ENCODE measurements at regions not wholly inside any gene's neighbourhood (a gene's known extent, or its start where the extent isn't known, plus 50 kb on each side); places are given as distances from the start of the nearest gene placed in this dataset.
A peak's percentile ranks its signal among the peaks of the same experiment; 100 is the strongest.

DNA sequence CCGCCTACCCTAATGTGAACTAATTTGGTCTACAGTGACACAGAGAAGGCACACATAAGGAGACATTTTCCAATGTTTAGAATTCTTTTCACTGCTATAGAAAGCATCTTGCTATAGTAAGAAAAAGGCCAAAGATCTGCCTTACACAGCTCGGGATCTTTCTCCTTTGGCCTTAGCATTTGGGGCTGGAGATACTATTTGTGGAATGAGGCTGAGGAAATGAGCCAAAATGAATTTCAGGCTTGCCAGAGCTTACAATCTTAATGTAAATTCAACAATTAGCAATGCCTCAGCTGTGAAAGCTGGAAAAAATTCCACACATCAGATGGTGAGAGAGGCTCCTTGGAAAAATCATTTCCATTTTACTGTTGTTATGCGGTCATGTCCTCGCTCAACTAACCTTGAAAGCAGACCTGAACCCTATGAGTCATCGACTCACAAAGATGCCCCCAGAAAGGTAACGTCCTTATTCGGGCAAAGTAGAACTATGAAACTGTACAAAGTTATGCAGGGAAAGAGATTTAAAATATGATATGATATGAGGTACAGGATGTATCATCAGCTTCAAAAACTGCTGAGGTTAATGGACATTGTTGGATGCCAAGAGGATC, 324.5 kb upstream of the NBEA start:
- no peak overlapping the region for H3K4me3 Mint-ChIP-seq
- no peaks in the 10 kb centered on the region for H3K4me1 Mint-ChIP-seq
- H3K27me3 Mint-ChIP-seq, result no peaks in the 10 kb centered on the region
- no peak overlapping the region for H3K27ac Mint-ChIP-seq
- no peak for ATAC-seq
- H3K9me3 Mint-ChIP-seq, result no peaks in the 10 kb centered on the region
- no peaks in the 10 kb centered on the region for H3K36me3 Mint-ChIP-seq

DNA sequence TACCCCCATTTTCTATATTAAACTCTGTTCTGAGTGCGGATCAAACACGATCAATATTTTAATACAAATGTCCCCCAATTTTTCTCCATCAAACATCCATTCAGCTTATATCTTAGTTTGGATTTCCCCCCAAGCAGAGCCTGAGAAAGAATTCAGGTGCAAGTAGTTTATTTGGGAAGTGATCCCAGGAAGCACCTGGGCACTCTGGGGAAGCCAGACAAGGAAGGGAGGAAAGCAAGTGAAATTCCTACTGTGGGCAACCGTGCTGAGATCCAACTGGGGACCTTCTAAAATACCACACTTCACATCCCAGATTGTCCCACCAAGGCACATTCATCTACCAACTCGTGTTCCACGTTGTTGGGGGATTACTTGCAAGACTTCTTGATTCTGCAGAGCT, 323.4 kb upstream of the NBEA start:
- Mint-ChIP-seq H3K27ac (no peak overlapping the region), H3K4me1 (no peaks in the 10 kb centered on the region), H3K36me3 (no peaks in the 10 kb centered on the region), H3K4me3 (no peak overlapping the region), H3K27me3 (no peaks in the 10 kb centered on the region), H3K9me3 (no peaks in the 10 kb centered on the region)
- ATAC-seq, result no peak

DNA sequence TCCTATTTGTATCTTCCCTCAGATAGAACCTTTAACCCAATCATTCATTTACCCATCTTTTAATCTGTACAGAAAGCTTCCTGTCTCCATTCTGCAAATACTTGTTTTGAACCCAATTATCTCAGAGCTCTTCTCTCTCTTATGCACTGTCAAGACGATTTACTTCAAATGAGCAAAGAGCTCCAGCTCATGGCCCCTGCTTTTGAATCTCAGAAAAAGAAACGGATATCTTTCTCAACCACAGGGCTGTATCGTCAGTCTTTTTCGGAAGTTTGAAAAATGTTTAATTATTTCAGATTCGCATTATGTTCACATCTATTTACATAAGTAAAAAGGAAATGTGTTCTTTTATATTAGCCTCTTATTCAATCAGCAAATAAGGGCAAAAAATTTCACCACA, 322.7 kb upstream of the NBEA start:
- no peaks in the 10 kb centered on the region for H3K4me1 Mint-ChIP-seq

DNA sequence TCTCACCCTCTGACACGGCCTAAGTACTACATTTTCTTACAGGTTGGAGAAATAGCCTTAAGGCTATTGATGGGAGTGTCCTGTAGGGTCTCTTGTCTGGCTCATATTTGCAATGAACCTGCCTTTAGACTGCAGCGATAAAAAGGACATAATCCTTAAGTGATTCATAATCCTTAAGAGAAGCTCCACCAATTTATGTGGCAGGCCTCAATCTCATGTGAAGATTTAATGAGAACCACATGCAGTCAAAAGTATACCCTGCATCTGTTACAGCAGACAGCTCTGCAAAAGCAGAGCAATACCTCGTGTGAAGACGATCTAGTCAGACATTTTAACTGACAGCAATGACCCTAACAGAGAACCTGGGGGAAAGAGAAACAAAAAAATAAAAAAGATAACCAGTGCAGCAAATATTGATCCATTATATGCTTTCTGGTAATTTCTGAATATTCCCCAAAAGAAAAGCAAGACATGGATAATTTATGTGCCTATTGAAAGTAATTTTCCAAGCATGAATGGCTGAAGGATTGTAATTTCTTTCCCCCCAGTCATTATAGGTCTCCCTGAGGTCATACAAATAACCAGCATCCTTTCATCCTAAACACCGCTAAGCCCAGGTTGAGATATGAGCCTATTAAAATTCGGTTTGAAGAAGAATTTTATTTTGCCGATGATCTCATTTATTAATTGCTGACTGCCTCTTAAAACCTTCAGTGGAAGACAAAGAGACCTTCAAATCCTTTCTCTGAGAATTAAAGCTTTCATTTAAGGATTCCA, 321.8 kb upstream of the NBEA start:
- H3K4me3 Mint-ChIP-seq, result no peak overlapping the region
- no peaks in the 10 kb centered on the region for H3K36me3 Mint-ChIP-seq
- no peak overlapping the region for H3K27ac Mint-ChIP-seq
- H3K4me1 Mint-ChIP-seq, result no peaks in the 10 kb centered on the region
- no peaks in the 10 kb centered on the region for H3K9me3 Mint-ChIP-seq
- no peaks in the 10 kb centered on the region for H3K27me3 Mint-ChIP-seq
- ATAC-seq, result no peak

More for the DNA sequence above, 322.7 kb upstream of the NBEA start:
- Mint-ChIP-seq H3K4me3 (no peak overlapping the region), H3K36me3 (no peaks in the 10 kb centered on the region), H3K9me3 (no peaks in the 10 kb centered on the region), H3K27me3 (no peaks in the 10 kb centered on the region), H3K27ac (no peak overlapping the region)
- ATAC-seq, result no peak

DNA sequence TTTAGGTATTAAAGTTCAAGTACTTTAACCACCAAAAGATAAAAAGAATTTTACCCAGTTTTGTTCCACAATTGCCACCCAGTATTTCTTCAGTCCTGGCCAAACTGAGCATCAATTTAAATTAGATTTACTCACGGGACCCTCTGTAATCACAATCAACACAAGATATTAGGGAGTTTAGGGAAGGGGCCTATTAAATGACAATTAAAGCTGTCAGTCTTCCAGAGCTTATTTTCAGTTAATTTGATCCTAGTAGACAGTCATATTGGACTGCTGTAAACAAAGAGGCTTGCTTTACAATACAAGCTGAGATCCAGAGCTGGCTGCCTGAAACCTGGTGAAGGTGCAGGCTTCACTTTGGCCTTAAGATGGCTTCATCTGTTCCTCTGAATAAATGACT, 321.2 kb upstream of the NBEA start:
- Mint-ChIP-seq H3K4me3 (no peak overlapping the region), H3K27ac (no peak overlapping the region), H3K4me1 (no peaks in the 10 kb centered on the region), H3K9me3 (no peaks in the 10 kb centered on the region), H3K27me3 (no peaks in the 10 kb centered on the region), H3K36me3 (no peaks in the 10 kb centered on the region)
- ATAC-seq, result no peak

DNA sequence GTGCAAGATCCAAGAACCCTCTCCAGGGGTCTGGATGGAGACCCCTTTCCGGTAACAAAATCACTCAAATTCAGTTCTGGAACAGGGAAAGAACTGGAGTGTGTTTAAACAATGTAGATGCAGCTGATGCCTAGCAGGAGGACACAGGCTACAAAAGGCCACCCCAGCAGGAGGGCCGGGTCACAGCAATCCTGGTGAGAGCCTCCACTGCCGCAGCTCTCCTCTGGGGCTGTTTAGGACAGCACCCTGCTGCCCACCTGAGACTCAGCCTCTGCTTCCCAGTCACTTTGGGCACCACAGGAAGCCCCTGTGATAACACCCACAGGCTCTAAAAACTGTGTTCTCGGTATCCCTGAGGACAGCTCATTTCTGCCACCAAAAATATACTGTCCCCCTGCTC, 318.7 kb upstream of the NBEA start:
- ATAC-seq, result no peak
- no peaks in the 10 kb centered on the region for H3K4me1 Mint-ChIP-seq
- H3K36me3 Mint-ChIP-seq, result no peaks in the 10 kb centered on the region
- H3K4me3 Mint-ChIP-seq, result no peak overlapping the region
- H3K27me3 Mint-ChIP-seq, result no peaks in the 10 kb centered on the region
- no peak overlapping the region for H3K27ac Mint-ChIP-seq
- no peaks in the 10 kb centered on the region for H3K9me3 Mint-ChIP-seq

DNA sequence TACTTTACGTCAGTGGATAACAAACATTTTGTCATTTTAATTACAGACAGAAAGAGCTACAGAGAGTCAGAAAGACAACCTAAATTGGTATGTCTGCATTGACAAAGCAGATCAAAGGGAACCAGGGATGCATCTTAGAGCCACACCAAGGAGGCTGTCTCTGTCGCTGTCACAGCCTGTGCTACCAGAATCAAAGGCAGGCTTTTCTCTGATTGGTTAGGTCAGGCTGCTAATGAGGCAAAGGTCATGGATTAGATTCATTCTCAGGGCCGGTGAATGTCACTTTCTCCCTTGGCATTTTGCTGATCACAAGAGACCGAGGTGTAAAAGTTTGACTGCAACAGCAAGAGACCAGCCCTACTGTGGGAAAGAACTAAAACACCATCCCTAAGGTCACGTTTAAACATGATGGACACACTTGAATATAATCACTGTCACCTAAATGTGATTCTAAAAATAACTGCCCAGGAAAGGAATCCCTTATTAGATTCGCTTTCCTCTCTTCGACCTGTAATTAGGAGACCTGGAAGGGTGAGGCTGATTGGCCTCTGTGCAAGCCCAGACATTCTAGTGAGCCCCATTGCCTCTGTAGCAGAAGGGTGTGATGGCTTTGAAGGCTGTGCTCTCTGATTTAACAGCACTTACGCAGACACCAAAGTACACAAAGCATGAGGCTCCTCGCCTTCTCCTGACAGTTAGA, 314.4 kb upstream of the NBEA start:
- no peak overlapping the region for H3K4me3 Mint-ChIP-seq

DNA sequence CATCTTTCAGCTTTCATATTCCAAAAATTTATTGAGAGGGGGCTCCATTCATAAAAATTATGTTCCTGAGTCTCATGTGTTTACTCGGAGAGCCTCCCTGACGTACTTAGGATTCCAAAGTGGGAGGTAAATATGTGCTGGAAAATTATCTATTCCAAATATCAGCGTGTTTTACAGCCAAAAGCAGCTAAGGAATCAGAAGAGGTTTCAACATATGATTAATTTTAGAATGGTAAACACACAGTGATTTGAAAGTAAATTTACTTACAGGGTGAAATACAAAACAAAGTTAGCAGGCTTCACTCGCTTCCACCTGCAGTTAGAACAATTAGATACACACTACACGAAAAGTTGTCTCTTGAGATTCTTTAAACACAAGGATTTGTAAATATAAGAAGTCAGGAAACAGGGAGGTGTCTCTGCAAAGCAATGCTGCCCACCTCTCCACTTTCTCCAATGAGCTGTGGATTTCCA, 313.8 kb upstream of the NBEA start:
- H3K36me3 Mint-ChIP-seq, result no peaks in the 10 kb centered on the region
- no peaks in the 10 kb centered on the region for H3K9me3 Mint-ChIP-seq
- no peaks in the 10 kb centered on the region for H3K4me1 Mint-ChIP-seq
- H3K27me3 Mint-ChIP-seq, result no peaks in the 10 kb centered on the region
- H3K4me3 Mint-ChIP-seq, result no peak overlapping the region
- no peak overlapping the region for H3K27ac Mint-ChIP-seq
- no peak for ATAC-seq

More for the DNA sequence above, 314.4 kb upstream of the NBEA start:
- no peaks in the 10 kb centered on the region for H3K4me1 Mint-ChIP-seq
- no peaks in the 10 kb centered on the region for H3K36me3 Mint-ChIP-seq
- no peak for ATAC-seq
- H3K27me3 Mint-ChIP-seq, result no peaks in the 10 kb centered on the region
- H3K27ac Mint-ChIP-seq, result no peak overlapping the region
- no peaks in the 10 kb centered on the region for H3K9me3 Mint-ChIP-seq

DNA sequence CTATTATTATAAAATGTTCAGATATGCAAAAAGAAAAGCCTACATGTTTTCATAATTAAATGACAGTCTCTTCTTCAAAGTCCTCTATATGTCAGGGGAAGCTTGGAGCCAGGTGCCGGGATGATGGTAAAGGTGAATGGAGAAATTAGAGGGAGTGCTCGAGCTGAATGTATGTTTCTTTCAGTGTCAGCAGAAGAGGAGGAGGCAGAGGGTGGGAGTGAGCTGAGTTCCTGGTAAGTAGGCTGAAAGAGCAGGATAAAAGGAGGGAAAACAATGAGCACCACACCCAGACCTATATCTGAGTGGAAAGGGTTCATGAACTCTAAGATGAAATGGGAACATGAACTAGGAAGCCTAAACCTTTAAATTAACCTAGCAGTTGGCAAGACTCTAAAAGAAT, 307.6 kb upstream of the NBEA start:
- Mint-ChIP-seq H3K27me3 (no peaks in the 10 kb centered on the region), H3K9me3 (peaks cover 2% of the 10 kb centered on the region), H3K36me3 (no peaks in the 10 kb centered on the region), H3K4me3 (no peak overlapping the region), H3K27ac (no peak overlapping the region), H3K4me1 (no peaks in the 10 kb centered on the region)
- ATAC-seq, result no peak

DNA sequence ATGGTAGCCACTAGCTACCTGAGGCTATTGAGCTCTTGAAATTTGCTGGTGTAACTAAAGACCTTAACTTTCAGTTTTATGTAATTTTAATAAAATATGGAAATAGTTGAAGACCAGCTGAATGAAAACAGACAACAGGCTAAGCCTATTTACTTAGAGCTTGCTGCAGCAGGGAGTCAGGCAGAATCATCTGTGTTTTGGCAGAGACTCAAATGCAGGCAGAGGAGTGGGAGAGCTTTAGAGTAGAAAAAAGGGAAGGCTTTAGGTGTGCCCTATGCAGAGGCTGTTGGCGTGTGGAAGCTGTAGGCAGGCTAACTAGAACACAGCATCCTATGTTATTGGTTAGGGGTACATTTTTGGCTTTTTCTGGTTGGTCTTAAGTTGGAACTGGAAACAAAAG, 304.9 kb upstream of the NBEA start:
- ATAC-seq, result no peak
- no peaks in the 10 kb centered on the region for H3K27me3 Mint-ChIP-seq
- no peak overlapping the region for H3K4me3 Mint-ChIP-seq
- no peaks in the 10 kb centered on the region for H3K4me1 Mint-ChIP-seq
- no peaks in the 10 kb centered on the region for H3K36me3 Mint-ChIP-seq
- peaks cover 2% of the 10 kb centered on the region for H3K9me3 Mint-ChIP-seq
- H3K27ac Mint-ChIP-seq, result no peak overlapping the region

DNA sequence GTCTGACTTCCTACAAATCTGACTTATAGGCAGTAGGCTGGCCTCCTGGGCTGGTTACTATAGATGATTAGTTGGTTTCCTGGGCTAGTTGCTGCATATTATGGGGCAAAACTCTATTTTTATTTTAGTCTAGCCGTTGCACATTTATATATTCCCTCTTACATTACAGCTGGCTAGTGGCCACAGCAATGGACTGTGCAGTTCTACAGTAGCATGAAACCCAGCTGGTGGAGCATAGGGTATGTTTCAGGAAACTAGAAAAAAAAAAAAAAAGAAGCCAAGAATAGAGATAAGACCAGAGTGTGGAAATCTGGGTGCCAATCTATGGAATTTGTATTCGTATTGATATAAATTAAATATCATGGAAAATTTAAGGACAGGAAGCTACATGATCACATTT, 304.4 kb upstream of the NBEA start:
- Mint-ChIP-seq H3K9me3 (peaks cover 2% of the 10 kb centered on the region), H3K36me3 (no peaks in the 10 kb centered on the region), H3K27me3 (no peaks in the 10 kb centered on the region), H3K27ac (no peak overlapping the region), H3K4me3 (no peak overlapping the region), H3K4me1 (no peaks in the 10 kb centered on the region)
- no peak for ATAC-seq

DNA sequence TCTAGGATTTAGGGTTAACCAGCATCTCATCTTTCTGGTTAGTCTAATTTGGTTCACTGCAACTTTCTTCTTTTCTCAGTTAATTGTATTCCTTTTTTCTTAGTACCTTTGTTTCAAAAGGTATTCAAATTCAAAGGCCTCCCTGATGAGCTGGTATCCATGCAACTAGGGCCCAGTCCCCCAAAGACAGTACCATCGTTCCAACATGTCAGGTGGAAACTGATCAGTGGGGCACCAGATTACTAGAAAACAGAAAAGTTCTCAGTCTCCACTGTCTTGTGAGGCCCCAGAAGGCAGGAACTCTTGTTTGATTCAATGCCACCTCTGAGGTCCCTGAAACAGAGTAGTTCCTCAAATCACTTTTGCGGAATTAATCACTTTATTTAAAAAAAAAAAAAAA, 303.2 kb upstream of the NBEA start:
- Mint-ChIP-seq H3K36me3 (no peaks in the 10 kb centered on the region), H3K27ac (no peak overlapping the region), H3K4me1 (no peaks in the 10 kb centered on the region), H3K9me3 (peaks cover 2% of the 10 kb centered on the region), H3K4me3 (no peak overlapping the region), H3K27me3 (no peaks in the 10 kb centered on the region)
- no peak for ATAC-seq

DNA sequence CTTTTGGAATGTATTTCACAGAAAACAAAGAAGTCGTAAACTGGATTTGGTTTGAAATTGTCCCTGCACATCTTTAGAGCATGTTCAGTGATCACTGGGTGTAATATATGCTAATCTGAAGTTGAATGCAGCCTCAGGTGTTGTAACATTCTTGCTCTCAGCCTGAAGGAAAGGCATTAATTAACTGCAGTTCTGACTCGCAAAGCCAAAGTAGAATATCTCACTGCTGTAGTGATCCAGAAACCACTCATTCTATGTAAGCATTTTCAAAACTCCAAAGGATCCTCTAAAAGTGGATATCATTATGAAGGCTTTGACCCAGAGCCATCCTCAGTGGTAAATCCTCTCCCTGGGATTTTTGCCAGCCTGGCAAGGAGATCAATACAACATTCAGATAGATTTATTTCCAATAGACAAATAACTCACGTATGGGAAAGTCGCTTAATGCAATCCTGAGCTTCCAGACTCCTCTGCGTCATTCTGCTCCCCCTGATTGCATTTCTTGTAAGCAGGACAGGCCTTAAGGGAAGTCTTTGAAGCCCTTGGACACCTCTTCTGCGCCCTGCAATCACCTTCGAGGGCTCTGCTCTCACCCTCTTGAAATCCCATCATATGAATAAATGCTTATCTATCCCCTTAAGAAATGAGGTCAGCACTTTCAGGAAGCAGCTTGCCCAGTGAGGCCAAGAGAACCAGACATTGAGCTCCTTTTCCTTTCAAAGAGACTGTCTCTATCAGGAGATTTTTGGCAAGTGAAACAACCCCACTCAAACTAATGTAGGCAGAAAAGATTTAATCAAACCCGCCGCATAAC, 301.7 kb upstream of the NBEA start:
- peaks cover 2% of the 10 kb centered on the region for H3K9me3 Mint-ChIP-seq
- H3K36me3 Mint-ChIP-seq, result no peaks in the 10 kb centered on the region
- no peak overlapping the region for H3K4me3 Mint-ChIP-seq
- no peaks in the 10 kb centered on the region for H3K4me1 Mint-ChIP-seq
- no peak overlapping the region for H3K27ac Mint-ChIP-seq
- no peak for ATAC-seq
- no peaks in the 10 kb centered on the region for H3K27me3 Mint-ChIP-seq

DNA sequence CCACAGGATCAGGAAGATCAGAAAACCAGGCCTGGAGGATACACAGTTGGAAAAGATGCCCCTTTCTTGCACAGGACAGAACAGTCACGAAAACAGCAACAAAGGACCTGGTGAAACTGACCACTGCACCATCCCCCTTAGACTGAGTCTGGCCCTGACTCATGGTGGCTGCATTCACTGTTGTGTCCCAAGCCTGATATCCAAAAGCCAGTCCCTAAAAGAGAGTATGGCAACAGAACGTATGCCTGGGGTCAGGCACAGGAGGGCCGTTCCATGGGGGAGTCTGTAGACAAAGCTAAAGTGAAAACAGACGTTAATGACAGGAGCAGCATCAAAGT, 301.1 kb upstream of the NBEA start:
- ATAC-seq, result peak; percentile 20
- no peak overlapping the region for H3K4me3 Mint-ChIP-seq
- no peaks in the 10 kb centered on the region for H3K4me1 Mint-ChIP-seq
- no peak overlapping the region for H3K27ac Mint-ChIP-seq
- H3K27me3 Mint-ChIP-seq, result no peaks in the 10 kb centered on the region
- H3K9me3 Mint-ChIP-seq, result peaks cover 5% of the 10 kb centered on the region
- H3K36me3 Mint-ChIP-seq, result no peaks in the 10 kb centered on the region

DNA sequence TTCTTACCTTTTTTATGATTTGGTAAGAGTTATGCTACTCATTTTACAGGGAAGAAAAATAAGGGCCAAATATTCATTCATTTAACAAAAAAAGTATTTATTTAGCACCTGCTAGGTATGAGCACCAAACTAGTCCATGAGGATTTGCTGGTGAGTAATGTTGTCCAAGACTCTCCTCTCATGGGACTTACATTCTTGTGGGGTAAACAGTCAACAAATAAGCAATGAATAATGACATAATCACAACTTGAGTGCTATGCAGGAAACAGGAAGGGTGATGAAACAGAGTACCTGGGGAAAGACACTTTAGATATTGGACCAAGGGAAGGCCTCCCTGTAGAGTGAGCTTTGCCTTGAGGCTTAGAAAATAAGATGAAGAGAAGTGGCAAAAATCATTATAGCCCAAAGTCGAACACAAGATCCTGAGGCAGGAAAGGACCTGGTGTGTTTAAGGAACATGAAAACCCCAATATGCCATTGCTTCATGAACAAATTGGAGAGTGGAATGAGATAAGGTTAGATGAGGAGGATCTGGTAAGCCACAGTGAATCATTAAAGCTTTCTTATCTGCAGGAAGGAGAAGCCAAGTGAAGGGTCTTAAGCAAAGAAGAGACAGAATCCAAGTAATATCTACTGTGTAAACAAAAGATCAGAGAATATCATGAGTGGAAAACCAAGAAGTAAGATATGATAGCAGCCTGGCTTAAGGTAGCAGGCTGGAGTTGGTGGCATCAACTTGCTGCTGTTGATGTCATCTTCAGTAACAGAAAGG, 294.5 kb upstream of the NBEA start:
- H3K36me3 Mint-ChIP-seq, result no peaks in the 10 kb centered on the region
- H3K27me3 Mint-ChIP-seq, result no peaks in the 10 kb centered on the region
- no peak for ATAC-seq
- peaks cover 12% of the 10 kb centered on the region for H3K9me3 Mint-ChIP-seq
- no peak overlapping the region for H3K27ac Mint-ChIP-seq
- H3K4me1 Mint-ChIP-seq, result no peaks in the 10 kb centered on the region
- H3K4me3 Mint-ChIP-seq, result no peak overlapping the region
